GM12874 (cell line): ENCODE measurements at regions not wholly inside any gene's neighbourhood (a gene's known extent, or its start where the extent isn't known, plus 50 kb on each side); places are given as distances from the start of the nearest gene placed in this dataset.

Experiments
- TF ChIP-seq, protein P1 (sequence below): IDR thresholded peaks from 2 replicates; pipeline ENCODE4 v1.5.1; 2011; ENCODE audit warnings: low read depth, mild to moderate bottlenecking, control low read depth, low read length, moderate library complexity; ENCODE audit not compliant: insufficient read depth

DNA sequence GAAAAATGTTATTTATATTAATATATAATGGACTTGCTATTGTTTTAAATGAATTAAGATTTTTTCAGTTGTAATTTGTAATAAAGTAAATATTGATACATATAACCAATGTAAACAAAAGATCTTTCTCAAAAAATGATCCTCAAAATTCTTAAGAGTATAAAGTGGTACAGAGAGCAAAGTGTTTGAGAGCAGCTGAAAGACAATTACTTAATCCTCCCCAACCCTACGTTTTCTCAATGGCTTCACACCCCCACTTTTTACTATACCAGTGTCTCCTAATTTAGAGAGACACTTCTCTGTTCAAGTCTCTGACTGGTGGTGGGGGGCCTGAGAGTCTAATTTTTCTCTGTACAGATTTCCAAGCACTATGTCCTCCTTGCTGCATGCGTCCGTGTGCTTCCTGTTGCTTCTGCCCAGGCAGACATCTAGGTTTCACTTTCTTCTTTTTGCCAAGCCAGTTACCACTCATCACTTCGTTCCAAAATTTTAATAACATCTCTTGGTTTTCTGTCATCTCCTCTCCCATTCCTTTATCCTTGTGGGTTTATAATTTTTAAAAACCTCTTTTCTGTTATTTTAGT lies 276.3 kb upstream of the DNAJC19 start:
- TF ChIP-seq, protein P1, sequence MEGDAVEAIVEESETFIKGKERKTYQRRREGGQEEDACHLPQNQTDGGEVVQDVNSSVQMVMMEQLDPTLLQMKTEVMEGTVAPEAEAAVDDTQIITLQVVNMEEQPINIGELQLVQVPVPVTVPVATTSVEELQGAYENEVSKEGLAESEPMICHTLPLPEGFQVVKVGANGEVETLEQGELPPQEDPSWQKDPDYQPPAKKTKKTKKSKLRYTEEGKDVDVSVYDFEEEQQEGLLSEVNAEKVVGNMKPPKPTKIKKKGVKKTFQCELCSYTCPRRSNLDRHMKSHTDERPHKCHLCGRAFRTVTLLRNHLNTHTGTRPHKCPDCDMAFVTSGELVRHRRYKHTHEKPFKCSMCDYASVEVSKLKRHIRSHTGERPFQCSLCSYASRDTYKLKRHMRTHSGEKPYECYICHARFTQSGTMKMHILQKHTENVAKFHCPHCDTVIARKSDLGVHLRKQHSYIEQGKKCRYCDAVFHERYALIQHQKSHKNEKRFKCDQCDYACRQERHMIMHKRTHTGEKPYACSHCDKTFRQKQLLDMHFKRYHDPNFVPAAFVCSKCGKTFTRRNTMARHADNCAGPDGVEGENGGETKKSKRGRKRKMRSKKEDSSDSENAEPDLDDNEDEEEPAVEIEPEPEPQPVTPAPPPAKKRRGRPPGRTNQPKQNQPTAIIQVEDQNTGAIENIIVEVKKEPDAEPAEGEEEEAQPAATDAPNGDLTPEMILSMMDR = no peak

DNA sequence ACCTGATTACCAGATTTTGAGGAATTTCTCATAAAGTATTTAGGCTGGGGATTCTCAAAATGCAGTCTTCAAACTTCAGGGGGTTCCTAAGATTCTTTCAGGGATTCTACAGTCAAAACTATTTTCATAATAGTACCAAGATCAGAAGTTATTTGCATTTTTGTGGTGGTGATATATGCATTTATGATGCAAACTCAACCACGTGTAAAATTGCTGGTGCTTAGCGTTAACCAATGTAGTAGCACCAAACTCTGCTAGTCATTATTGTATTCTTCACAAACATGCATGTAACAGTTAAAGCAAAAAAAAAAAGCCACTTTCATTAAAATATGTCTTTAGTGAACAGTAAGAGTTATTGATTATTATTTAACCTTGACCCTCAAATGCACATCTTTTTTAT lies 274.9 kb upstream of the DNAJC19 start:
- TF ChIP-seq, protein P1 = no peak

DNA sequence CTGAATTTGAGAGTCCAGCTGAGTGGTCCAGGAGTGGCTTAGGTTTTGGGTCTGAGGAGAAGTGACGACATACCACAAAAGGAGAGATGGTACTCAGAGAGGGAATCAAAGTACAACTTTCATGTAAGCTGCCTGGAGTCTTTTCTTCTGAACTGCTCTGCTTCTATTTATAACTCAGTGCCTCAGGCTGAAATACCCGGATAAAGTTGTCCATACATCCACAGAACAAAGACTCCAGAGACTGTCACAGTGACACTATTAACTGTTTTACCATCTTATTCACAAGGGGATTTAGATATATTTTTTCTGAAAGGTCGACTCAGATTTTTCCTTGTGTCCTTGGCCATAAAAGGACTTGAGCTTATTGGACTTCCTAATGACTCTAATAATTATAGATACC lies 264.3 kb upstream of the DNAJC19 start:
- TF ChIP-seq, protein P1 = no peak

- TF ChIP-seq, protein P1 = no peak
Observed at GRCh38 chr3:181252631-181253030, 263.1 kb upstream of the DNAJC19 start.

DNA sequence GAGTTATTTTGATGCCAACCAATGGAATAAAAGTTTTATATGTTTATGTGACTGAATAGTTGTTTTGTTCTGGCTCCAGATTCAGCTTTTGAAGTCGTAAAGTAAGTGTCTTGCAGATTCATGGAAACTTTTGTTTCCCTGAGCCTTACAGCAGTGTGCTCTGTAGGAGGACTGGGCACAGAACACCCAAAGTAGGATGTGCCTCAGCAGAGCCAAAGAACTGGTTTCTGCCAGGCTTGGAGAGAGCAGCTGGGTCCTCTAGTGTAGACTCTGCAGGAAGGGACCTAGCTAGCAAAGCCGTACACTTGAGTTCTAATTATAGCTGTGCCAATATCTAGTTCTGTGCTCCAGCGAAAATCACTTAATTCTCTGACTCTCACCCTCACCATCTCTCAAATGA lies 261.2 kb upstream of the DNAJC19 start:
- TF ChIP-seq, protein P1 = no peak

GRCh38 chr3:181239441-181239840 lies 249.9 kb upstream of the DNAJC19 start:
- TF ChIP-seq, protein P1 = no peak

DNA sequence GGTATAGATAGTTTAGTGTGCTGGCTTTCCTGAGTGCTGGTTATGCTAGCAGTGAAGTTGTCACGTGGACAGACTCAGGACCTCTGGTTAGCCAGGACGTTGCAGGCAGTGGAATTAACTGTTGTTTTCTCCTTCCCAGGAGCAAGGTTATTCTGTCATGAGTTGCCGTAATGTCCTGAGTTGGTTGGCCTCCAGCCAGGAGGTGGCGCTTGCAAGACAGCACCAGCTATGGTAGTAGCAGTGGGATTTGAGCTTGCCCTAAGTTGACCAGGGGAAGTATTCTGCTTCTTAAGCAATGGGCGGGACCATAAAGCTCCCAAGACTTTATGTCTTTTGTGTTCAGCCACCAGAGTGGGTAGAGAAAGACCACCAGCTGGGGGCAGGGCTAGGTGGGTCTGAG lies 240.7 kb upstream of the DNAJC19 start:
- TF ChIP-seq, protein P1 = no peak
